Coronary artery (tissue), 2 donors: ENCODE measurements at regions not wholly inside any gene's neighbourhood (a gene's known extent, or its start where the extent isn't known, plus 50 kb on each side); places are given as distances from the start of the nearest gene placed in this dataset.

Source experiments
- DNase-seq: peaks from one replicate; pipeline ENCODE4 v3.0.0-alpha.2; 2017; ENCODE audit warnings: low spot score
- H3K27ac ChIP-seq, 2 donors: fragments of 200-600 bp; sonication (generic); one replicate each; pipeline ENCODE4 v1.5.1; 2016 to 2019
- H3K4me3 ChIP-seq: fragments of 200-600 bp; sonication (generic); 2 replicates; pipeline ENCODE4 v1.5.1; 2016; ENCODE audit warnings: mild to moderate bottlenecking, moderate library complexity
- CTCF ChIP-seq: fragments of 200-600 bp; sonication (generic); IDR thresholded peaks from one replicate; pipeline ENCODE4 v1.5.1; 2019; ENCODE audit warnings: antibody characterized with exemption

GRCh38 chr9:24846248-24846912, 300.7 kb upstream of the IZUMO3 start:
- Histone ChIP-seq H3K27ac (no peak overlapping the region), H3K4me3 (no peak overlapping the region)
- TF ChIP-seq CTCF = no peak
- no peak for DNase-seq

- no peak for TF ChIP-seq CTCF
- Histone ChIP-seq H3K27ac (no peak overlapping the region), H3K4me3 (no peak overlapping the region)
- DNase-seq = no peak
Observed at GRCh38 chr9:24844217-24844616, 298.5 kb upstream of the IZUMO3 start.

- no peak for DNase-seq
- TF ChIP-seq CTCF = no peak
- Histone ChIP-seq H3K4me3 (no peak overlapping the region), H3K27ac (no peak overlapping the region)
Observed at GRCh38 chr9:24841993-24842392, 296.3 kb upstream of the IZUMO3 start.

- no peak overlapping the region for H3K4me3 ChIP-seq
- no peak for DNase-seq
- H3K27ac ChIP-seq = no peak overlapping the region
- TF ChIP-seq CTCF = no peak
Observed at GRCh38 chr9:24832307-24832706, 286.6 kb upstream of the IZUMO3 start.

GRCh38 chr9:24828687-24829086, 283.0 kb upstream of the IZUMO3 start:
- Histone ChIP-seq H3K4me3 (no peak overlapping the region), H3K27ac (no peak overlapping the region)
- DNase-seq = no peak
- TF ChIP-seq CTCF = no peak

GRCh38 chr9:24824607-24825006, 278.9 kb upstream of the IZUMO3 start:
- no peak for TF ChIP-seq CTCF
- no peak for DNase-seq
- no peak overlapping the region for H3K27ac ChIP-seq
- H3K4me3 ChIP-seq = no peak overlapping the region

- TF ChIP-seq CTCF = no peak
- DNase-seq = no peak
- Histone ChIP-seq H3K27ac (no peak overlapping the region), H3K4me3 (no peak overlapping the region)
Observed at GRCh38 chr9:24820196-24820595, 274.5 kb upstream of the IZUMO3 start.
